AG10803 (cell line): ENCODE measurements at regions not wholly inside any gene's neighbourhood (a gene's known extent, or its start where the extent isn't known, plus 50 kb on each side); places are given as distances from the start of the nearest gene placed in this dataset.

ENCODE experiments used
- DNase-seq: peaks from one replicate; pipeline ENCODE4 v3.0.0; 2010; ENCODE audit warnings: low read depth
- H3K4me3 ChIP-seq: 2 replicates; pipeline ENCODE4 v1.5.1; 2011; ENCODE audit warnings: mild to moderate bottlenecking, low read length, control low read depth
- CTCF ChIP-seq: conservative IDR thresholded peaks from 2 replicates; pipeline ENCODE4 v1.5.1; 2011; ENCODE audit warnings: mild to moderate bottlenecking, low read length, control low read depth, inconsistent platforms

- no peak for TF ChIP-seq CTCF
- no peak overlapping the region for H3K4me3 ChIP-seq
- no peak for DNase-seq
These were observed 92.9 kb upstream of the RAI14 start for GRCh38 chr5:34563269-34563668.

DNA sequence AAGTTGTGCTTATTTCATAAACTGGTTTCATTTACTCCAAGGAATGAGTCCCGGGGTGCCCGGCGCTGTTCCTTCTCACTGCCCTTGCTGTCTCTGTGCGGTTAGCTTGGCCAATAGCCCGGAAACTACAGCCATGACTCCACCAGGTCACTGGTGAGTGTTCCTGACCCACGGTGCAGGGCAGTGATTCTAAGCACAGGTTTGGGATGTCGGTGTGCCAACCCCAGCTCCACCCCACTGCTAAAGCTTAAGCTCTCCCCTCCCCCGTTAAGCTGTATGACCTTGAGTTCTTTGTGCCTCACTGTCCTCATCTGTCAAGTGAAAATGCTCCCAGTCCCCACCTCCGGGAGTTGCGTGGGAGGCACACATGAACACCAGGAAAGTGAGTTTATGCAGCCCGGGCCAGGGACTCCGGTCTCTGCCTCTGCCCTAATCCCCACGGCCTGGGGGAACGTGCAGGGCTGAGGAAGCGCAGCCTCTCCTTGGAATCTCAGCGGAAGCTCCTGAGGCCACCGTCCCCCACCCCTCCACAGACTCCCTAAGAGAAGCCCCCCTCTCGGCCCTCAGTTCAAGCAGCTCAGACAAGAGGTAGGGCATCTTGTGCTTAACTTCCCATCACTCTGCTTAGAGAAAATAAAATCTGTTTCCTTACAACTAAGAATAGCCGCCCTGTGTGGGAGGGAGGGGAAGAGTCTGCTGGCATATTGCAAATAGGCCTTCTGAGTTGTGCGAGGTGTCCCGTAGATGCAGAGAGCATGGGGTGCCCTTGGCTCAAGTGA is 92.0 kb upstream of the RAI14 start:
- peak; percentile 27 for DNase-seq
- TF ChIP-seq CTCF: no peak
- H3K4me3 ChIP-seq: no peak overlapping the region

- no peak for TF ChIP-seq CTCF
These were observed 91.4 kb upstream of the RAI14 start for GRCh38 chr5:34564710-34565235.

DNA sequence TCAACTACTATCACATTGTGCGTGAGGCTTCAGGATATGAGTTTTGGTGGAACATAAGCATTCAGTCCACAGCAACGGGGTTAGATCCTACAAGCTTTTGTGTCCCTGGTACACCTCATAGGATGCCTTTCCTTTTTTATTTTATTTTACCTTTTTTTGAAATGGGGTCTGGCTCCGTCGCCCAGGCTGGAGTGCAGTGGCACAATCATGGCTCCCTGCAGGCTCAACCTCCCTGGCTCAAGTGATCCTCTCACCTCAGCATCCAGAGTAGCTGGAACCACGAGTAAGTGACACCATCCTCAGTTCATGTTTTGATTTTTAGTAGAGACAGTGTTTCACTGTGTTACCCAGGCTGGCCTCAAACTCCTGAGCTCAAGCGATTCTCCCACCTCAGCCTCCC is 86.0 kb upstream of the RAI14 start:
- TF ChIP-seq CTCF: no peak
- no peak overlapping the region for H3K4me3 ChIP-seq
- DNase-seq: no peak

More at GRCh38 chr5:34564710-34565235, 91.4 kb upstream of the RAI14 start:
- no peak overlapping the region for H3K4me3 ChIP-seq
- no peak for DNase-seq

DNA sequence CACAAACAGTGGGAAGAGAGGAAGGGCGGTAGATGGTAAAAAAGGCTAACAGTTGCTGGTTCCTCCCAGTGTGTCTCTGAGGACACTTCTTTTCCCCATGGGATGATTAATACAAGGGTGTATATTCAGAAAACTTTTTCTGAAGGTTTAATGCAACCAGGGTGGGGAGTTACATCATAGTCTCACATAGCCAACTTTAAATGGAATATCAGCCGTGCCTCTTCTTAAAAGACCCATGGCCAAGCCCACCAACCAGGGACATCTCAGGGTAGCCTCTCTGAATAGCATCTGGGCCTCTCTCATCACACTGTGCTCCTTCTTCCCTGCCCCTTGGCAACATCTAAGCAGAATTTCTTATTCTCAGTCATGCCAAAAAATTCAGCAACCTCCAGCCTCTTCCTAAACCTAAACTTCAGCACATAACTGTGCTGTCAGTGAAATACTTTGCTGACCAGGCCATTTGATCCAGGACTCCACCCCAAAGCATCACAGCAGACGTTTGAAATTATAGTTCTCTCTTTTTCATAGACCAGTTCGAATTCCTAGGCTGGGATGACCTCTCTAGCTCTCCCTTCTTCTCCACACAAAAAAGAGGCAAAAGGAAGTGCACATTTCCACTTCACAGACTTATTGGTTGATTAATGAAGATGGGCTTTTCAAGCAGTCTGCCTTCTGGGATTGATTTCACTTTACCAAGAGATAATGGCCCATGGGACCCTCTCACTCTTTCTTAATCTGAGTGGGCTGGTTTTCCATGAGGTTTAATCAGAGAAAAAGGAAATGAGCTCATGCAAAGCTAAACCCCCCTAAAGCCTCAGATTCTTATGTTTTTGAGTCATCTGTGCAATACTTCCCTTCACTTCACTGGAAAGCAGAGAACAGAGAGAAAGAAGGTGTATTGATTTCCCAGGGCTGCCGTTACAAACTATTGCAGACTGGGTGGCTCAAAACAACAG is 85.1 kb upstream of the RAI14 start:
- DNase-seq: peak; percentile 92
- TF ChIP-seq CTCF: no peak
- H3K4me3 ChIP-seq: peak overlapping the region; percentile 4; the same call in 1 of the 2 replicates

DNA sequence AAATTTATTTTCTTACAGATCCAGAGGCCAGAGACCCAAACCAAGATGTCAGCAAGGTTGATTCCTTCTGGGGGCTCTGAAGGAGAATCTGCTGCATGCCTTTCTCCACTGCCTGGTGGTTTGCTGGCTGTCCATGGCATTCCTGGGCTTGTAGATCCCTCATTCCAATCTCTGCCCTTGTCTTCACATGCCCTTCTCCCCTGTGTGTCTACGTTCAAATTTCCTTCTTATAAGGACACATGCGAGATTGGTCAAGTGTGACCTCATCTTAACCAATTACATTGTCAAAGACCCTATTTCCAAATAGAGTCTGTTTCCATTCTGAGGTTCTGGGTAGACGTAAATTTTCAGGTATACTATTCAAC is 84.5 kb upstream of the RAI14 start:
- TF ChIP-seq CTCF: no peak
- H3K4me3 ChIP-seq: 0 out of 2 replicates have a peak overlapping the region, but pooled peaks have one; percentile 4
- peak; percentile 82 for DNase-seq
